ENCODE measurements at regions not wholly inside any gene's neighbourhood (a gene's known extent, or its start where the extent isn't known, plus 50 kb on each side); places are given as distances from the start of the nearest gene placed in this dataset.

DNA sequence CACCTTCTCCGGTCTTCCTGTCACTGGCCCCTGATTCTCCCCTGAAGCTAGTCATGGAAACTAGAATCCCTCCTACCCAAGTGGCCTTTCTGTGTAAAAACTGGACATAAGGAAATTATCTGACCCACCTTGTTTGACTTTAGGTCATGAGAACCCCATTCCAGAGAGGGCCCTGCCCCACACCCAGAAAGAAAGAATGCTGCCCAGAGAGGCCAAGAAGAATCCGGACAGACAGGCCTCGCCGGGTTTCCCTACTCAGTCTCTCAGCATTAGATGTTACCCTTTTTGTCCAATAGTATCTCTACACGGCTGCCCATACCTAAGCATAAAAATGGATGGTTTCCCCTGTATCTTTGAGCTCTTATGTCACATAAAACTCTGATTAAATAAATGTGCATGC lies 83.3 kb upstream of the HELT start:
- no peak for DNase-seq (ENCODE audit: low read depth)
- no peak overlapping the region for H3K4me3 ChIP-seq (ENCODE audit: low read depth, low read length)
- TF ChIP-seq, protein P1, sequence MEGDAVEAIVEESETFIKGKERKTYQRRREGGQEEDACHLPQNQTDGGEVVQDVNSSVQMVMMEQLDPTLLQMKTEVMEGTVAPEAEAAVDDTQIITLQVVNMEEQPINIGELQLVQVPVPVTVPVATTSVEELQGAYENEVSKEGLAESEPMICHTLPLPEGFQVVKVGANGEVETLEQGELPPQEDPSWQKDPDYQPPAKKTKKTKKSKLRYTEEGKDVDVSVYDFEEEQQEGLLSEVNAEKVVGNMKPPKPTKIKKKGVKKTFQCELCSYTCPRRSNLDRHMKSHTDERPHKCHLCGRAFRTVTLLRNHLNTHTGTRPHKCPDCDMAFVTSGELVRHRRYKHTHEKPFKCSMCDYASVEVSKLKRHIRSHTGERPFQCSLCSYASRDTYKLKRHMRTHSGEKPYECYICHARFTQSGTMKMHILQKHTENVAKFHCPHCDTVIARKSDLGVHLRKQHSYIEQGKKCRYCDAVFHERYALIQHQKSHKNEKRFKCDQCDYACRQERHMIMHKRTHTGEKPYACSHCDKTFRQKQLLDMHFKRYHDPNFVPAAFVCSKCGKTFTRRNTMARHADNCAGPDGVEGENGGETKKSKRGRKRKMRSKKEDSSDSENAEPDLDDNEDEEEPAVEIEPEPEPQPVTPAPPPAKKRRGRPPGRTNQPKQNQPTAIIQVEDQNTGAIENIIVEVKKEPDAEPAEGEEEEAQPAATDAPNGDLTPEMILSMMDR (IDR thresholded peaks at IDR 0.05; ENCODE audit: insufficient read depth, low read depth, low read length, missing control alignments), result no peak

DNA sequence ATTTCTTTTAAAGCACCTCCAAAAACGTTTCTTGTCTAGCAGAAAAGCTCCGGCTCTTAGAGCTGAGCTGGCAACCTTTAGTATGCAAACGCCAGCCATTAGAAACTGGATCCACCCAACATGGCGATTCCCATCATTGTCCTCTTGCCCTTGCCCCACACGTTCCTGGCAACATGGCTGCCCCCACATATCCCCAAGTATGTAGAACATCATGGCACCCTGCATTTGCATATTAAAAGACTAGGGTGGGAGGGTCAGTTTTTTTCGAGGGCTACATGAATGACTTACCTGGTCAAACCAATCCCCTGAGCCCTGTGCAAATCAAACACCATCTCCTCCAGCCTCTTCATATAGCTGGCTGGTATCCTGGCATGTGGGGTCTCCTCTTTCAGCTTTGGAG lies 82.2 kb upstream of the HELT start:
- no peak for DNase-seq (ENCODE audit: low read depth)
- no peak overlapping the region for H3K4me3 ChIP-seq (ENCODE audit: low read depth, low read length)
- TF ChIP-seq, protein P1 (IDR thresholded peaks at IDR 0.05; ENCODE audit: insufficient read depth, low read depth, low read length, missing control alignments), result no peak

DNA sequence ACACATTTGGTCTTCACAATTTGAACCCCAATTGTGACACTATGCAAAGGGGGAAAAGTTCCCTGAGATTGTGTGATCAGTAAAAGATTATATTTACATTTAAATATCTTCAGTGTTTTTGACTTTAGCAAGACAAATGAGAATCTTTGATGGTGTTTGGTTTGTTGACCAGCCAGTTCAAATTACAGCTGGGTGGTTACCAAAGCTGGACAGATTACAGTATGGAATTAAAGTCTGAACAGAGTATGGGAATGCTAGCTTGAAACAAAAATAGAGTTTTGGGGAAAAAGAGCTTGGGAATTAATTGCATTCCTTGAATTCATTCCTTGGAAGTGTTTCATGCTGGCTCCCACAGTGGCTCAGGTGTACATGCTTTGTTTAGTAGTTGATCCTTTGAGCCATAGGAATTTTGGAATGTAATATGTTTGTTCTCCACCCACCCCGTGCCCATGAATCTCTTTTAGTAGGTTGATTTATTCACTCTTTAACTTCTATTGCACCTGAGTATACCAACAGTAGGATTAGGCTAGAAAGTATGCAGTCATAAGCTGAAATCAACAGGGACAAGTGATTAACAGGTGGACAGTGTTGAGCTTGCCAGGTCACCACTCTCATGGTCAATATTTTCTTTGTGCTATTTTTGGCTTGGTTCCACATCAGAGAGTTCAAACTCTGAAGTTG lies 81.1 kb upstream of the HELT start:
- DNase-seq (ENCODE audit: low read depth), result no peak
- TF ChIP-seq, protein P1 (IDR thresholded peaks at IDR 0.05; ENCODE audit: insufficient read depth, low read depth, low read length, missing control alignments), result no peak
- no peak overlapping the region for H3K4me3 ChIP-seq (ENCODE audit: low read depth, low read length)

DNA sequence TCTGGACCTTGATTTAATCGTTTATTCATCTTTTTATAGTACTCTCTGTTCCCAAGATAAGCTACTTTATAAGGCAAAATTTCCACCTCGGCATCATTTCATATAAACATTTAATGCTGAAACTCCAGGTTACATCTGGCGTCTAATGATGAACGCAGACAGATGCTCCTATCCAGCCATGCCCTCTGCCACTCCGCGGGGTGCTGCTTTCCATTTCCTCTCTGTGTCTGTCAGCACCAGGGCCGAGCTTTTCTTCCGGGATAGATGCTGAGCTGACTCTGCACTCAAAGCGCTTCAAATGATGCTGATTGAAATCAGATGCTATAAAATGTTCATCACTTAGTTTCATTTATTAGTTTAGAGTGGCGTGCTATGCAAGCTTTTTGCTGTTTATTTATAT lies 80.5 kb upstream of the HELT start:
- no peak for DNase-seq (ENCODE audit: low read depth)
- TF ChIP-seq, protein P1 (IDR thresholded peaks at IDR 0.05; ENCODE audit: insufficient read depth, low read depth, low read length, missing control alignments), result no peak
- H3K4me3 ChIP-seq (ENCODE audit: low read depth, low read length), result no peak overlapping the region

DNA sequence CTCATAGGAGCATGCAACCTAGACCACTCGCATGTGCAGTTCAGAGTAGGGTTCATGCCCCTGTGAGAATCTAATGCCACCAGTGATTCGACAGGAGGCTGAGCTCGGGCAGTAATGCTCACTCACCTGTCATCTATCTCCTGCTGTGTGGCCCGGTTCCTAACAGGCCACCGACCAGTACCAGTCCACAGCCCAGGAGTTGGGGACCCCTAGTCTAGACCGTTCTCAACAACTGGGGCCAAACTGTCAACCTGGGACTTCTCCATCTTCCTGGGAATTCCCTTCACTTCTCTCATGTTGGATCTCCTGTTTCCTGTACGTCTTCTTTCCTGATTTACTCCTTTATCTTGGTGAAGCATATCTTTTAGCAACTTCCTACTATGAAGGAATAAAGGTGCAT lies 79.4 kb upstream of the HELT start:
- TF ChIP-seq, protein P1 (IDR thresholded peaks at IDR 0.05; ENCODE audit: insufficient read depth, low read depth, low read length, missing control alignments), result no peak
- H3K4me3 ChIP-seq (ENCODE audit: low read depth, low read length), result no peak overlapping the region
- no peak for DNase-seq (ENCODE audit: low read depth)

DNA sequence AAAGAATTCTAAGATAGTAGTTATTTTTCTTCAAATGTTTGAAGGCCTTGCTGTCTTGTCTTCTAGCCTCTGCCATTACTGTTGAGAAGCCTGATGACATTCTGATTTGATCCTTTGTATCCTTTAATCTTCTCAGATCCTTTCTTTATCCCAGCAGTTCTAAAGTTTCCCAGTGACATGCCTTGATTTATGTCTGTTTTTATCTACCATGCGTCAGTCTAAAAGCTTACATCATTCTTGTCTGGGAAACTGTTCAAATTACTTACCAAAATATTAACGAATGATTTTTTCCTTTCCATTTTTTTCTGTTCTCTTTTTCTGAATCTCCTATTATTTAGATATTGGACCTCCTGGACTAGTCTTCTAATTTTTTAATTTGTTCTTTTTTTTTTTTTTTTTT lies 78.3 kb upstream of the HELT start:
- H3K4me3 ChIP-seq (ENCODE audit: low read depth, low read length), result no peak overlapping the region
- DNase-seq (ENCODE audit: low read depth), result no peak
- TF ChIP-seq, protein P1 (IDR thresholded peaks at IDR 0.05; ENCODE audit: insufficient read depth, low read depth, low read length, missing control alignments), result no peak

DNA sequence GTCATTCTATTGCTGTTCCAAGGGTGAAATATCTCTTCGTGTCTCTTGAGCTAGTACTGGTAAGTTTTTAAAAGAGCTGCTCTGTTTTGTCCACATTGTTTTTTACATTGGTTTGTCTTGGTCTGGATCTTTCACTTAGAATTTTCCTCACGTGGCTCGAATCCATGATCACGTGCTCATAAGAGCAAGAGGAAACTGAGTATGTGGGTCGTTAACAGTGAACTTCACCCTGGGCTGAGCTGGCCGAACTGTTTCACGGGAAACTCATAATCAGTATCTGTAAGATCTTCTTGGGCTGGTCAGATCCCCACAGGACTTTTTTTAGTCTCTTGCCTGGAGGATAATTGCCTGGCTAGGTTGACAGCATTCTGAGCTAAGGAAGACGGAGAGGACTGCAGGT lies 77.8 kb upstream of the HELT start:
- TF ChIP-seq, protein P1 (IDR thresholded peaks at IDR 0.05; ENCODE audit: insufficient read depth, low read depth, low read length, missing control alignments), result no peak
- no peak overlapping the region for H3K4me3 ChIP-seq (ENCODE audit: low read depth, low read length)
- DNase-seq (ENCODE audit: low read depth), result no peak

Measured in GM12865 (cell line).